GM19463 (cell line): ENCODE measurements at regions not wholly inside any gene's neighbourhood (a gene's known extent, or its start where the extent isn't known, plus 50 kb on each side); places are given as distances from the start of the nearest gene placed in this dataset.
"Not testable (repeated sequence)": the region's sequence is repeated elsewhere in the genome, so short reads cannot be mapped to it uniquely, and the experiment has no call there.

Experiments
- ATAC-seq: cut with Tn5 transposase; IDR thresholded peaks from one replicate; pipeline ENCODE4 v1.9.1; 2021; ENCODE audit warnings: mild to moderate bottlenecking, moderate library complexity; ENCODE audit not compliant: unreplicated experiment

GRCh38 chr4:149050840-149051239 is 608.6 kb upstream of the NR3C2 start:
- no peak for ATAC-seq

- ATAC-seq, result peak; percentile 56
These were observed 606.4 kb upstream of the NR3C2 start for GRCh38 chr4:149048451-149049143.

- no peak for ATAC-seq
These were observed 605.2 kb upstream of the NR3C2 start for GRCh38 chr4:149047368-149047767.

GRCh38 chr4:149045731-149046130 is 603.5 kb upstream of the NR3C2 start:
- no peak for ATAC-seq

GRCh38 chr4:149039786-149040185 is 597.6 kb upstream of the NR3C2 start:
- not testable (repeated sequence) for ATAC-seq

GRCh38 chr4:149031399-149031798 is 589.2 kb upstream of the NR3C2 start:
- ATAC-seq, result peak; percentile 64

- ATAC-seq, result no peak
These were observed 586.9 kb upstream of the NR3C2 start for GRCh38 chr4:149029056-149029651.

- ATAC-seq, result no peak
These were observed 584.5 kb upstream of the NR3C2 start for GRCh38 chr4:149026696-149027095.

GRCh38 chr4:149017002-149017734 is 575.0 kb upstream of the NR3C2 start:
- no peak for ATAC-seq

- ATAC-seq, result no peak
These were observed 567.0 kb upstream of the NR3C2 start for GRCh38 chr4:149009223-149009622.

GRCh38 chr4:149008415-149009025 is 566.3 kb upstream of the NR3C2 start:
- no peak for ATAC-seq

- ATAC-seq, result no peak
These were observed 563.0 kb upstream of the NR3C2 start for GRCh38 chr4:149005191-149005590.

GRCh38 chr4:148999924-149000323 is 557.7 kb upstream of the NR3C2 start:
- no peak for ATAC-seq

- ATAC-seq, result no peak
These were observed 556.5 kb upstream of the NR3C2 start for GRCh38 chr4:148998719-148999118.

GRCh38 chr4:148986951-148987350 is 544.7 kb upstream of the NR3C2 start:
- no peak for ATAC-seq

- no peak for ATAC-seq
These were observed 542.7 kb upstream of the NR3C2 start for GRCh38 chr4:148984951-148985350.

GRCh38 chr4:148982200-148982599 is 540.0 kb upstream of the NR3C2 start:
- no peak for ATAC-seq

- ATAC-seq, result no peak
These were observed 538.7 kb upstream of the NR3C2 start for GRCh38 chr4:148980782-148981480.

- ATAC-seq, result no peak
These were observed 536.1 kb upstream of the NR3C2 start for GRCh38 chr4:148978301-148978700.

- no peak for ATAC-seq
These were observed 533.2 kb upstream of the NR3C2 start for GRCh38 chr4:148975464-148975863.

- ATAC-seq, result no peak
These were observed 522.9 kb upstream of the NR3C2 start for GRCh38 chr4:148965080-148965479.
